ENCODE measurements at regions not wholly inside any gene's neighbourhood (a gene's known extent, or its start where the extent isn't known, plus 50 kb on each side); places are given as distances from the start of the nearest gene placed in this dataset.

DNA sequence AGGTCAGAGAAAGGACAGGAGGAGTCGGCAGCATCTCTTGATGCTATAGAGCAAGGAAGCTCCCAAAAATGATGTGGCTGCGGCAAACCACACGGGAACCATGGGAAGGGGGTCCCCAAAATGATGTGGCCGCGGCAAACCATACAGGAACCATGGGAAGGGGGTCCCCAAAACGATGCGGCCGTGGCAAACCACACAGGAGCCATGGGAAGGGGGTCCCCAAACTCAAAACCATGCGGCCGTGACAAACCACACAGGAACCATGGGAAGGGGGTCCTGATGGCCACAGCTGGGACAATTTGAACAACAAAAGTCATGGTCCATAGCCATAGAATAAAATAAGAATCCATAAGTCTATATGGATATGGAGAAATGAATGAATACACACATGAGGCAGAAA is 58.4 kb upstream of the GLI2 start:
- DNase-seq (ENCODE audit: low spot score) = no peak

DNA sequence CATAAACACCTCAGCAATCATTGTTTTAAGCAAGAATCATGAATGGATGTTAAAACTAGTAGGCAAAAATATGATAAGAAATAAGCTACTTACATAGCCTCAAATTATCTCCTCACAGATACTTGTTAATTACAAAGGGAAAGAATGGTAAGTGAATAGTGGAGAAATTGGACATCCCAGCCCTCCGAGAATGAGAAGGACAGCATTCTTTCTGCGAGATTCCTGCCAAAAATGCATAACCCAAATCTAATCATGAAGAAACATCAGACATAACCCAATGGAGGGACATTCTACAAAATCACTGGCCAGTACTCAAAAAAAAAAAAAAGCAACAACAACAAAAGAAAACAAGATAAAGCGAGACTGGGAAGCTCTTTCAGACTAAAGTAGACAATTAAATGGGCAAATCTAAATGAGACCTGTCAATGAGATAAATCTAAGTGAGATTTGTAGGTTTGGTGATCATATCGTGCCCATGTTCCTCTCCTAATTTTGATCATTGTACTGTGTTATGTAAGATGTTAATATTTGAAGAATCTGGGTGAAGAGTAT is 57.9 kb upstream of the GLI2 start:
- DNase-seq (ENCODE audit: low spot score) = no peak

DNA sequence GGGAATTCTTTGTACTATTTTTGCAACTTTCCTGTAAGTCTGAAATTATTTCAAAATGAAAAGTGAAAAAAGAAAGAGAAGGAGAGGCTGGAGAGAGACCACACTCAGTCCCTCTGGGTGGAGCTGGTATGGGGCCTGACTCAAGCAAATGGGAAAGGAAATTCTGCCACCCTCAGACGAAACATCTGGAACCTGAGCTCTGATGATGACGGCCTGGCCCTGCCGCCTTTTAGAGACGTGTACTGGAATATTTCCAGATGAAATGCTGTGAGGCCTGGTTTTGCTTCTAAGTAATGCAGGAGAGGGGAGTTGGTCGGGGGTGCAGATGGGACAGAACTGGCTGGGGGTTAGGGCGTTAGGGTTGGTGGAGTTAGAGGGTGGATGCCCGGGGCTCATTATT is 57.4 kb upstream of the GLI2 start:
- DNase-seq (ENCODE audit: low spot score) = no peak

DNA sequence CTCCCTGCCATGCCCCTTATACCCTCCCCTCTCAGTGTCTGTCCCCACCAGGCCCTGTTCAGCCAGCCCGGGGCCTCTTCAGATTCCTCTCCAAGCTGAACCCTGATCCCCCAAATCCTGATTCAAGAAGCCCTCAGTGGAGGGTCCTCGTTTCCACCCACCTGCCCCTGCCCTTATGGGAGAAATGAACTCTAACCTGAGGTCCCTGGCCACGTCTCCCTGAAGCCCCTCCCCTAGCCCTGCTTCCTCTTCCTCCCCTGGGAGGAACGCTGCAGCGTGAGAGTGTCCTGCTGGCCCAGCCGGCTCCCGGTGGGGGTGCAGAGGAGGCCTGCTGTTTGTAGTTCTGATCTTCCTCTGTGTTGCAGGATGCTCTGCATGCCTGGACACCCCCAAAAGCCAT is 56.7 kb upstream of the GLI2 start:
- DNase-seq (ENCODE audit: low spot score) = no peak

DNA sequence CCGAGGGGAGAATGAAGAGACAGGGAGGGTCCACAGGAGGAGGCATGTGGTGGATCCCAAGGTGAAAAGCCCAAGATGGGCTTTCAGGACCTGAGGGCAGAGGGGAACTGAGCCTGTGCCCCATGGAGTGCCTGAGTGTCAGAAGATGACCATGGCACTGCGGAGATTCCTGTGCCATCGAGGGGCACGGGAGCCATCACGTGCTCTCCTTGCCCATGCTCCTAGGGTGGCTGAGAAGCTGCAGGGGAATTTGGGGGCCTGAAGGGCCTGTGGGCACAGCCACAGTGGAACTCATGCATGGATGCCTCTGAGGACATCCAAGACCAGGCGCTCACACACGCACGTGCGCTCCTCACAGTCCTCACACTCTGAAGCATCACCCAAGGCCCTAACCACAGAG is 56.1 kb upstream of the GLI2 start:
- DNase-seq (ENCODE audit: low spot score) = no peak

DNA sequence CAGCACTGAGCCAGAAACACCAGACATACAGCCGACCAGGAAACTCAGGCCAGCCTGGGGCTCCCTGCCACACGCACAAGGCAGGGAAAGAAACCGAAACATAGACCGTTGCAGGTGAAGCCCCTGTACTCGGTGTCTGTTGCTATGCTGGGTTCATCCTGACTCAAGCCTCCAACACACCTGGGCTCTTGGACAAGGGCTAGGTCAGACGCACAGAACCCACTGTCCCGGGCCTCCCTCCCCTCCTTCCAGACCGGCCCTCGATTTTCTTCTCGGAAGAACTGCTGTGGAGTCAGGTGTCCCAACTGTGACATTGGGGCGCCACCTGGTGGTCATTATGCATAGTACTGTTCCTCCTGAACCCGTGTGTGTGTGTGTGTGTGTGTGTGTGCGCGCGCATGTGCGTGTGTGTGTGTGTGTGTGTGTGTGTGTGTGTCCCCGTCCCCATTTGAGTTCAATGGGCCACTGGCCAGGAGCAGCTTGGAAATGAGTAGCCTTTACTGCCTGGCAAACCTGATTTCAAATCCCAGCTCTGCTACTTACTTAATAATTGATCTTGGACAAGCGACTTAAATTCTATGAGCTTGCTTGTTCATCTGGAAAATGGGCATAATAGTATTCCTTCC is 55.4 kb upstream of the GLI2 start:
- DNase-seq (ENCODE audit: low spot score) = peak; percentile 75

DNA sequence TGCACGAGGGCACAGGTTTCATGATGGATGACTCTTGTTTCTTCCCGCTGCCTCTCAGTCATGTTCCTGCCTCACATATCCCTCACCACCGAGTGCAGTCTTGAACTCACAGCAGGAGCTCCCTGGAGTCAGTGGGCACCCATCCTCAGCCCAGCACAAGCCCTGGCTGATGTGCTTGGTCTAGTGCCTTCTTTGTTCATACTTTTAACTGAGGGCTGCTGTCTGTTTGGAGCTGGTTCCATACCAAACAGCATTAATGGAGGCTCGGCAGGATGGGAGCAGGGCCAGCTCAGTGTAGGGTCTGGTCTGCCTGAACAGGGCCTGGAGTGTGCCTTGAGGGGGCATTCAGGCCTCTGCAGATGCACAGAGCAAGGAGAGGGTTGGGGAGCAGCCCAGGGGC is 54.5 kb upstream of the GLI2 start:
- no peak for DNase-seq (ENCODE audit: low spot score)

DNA sequence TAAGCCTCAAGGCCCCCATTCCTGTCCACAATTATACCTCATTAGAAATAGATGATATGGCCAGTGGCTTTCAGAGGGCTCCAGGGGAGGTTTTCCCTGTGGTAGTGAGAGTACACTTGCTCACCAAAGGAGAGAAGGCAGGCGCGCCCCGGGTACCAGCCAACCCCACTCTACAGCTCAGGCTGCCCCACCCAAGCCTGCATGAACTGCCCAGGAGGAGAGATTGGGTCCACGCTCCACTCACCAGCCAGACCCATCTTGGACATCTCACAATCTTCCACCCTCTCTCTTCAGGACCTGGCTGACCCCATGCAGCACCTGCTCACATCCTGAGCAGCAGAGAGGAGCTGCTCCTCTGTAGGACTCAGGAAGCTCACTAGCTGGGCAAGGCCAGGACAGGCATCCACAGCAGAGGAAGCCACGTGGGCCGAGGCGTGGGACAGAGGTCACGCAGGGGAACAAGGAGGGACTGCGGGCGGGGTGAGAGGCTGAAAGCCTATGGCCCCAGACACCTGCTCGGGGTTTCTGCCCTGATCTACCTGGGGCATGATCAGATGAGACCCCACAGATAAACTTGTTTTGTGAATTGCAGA is 53.9 kb upstream of the GLI2 start:
- no peak for DNase-seq (ENCODE audit: low spot score)

DNA sequence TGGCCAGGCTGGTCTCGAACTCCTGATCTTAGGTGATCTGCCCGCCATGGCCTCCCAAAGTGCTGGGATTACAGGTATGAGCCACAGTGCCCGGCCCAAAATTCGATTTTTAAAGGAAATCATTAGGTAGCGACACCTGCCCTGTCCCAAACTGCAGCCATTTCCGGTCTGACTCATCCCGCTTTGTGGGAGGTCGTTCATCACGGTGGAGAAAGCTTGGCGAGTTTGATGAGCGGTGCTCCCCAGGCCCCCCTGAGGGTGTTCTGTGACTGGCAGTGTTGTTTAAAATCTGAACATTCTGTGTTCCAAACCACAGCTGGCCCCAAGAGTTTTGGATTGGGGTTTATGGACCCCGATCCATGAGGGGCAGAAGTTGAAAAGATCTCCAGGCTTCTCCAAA is 53.0 kb upstream of the GLI2 start:
- DNase-seq (ENCODE audit: low spot score) = no peak

DNA sequence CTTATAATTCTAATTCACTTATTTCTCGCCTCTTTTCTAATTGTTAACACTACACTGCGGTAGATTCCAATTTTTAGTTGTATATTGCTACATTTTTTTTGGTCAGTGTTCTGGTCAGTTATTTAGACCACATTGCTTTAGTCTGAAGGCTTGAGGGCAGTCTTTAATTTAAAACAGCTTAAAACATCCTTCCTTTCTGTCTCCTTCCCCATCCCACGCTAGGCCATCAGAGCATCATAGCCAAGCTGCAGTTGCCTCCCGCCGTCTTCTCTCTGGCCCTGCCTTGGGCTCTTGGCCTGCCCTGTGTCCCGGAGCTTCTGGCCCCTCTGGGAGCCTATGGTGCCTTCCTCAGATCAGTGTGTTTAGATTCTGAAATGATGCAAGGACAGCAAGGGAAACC is 52.6 kb upstream of the GLI2 start:
- DNase-seq (ENCODE audit: low spot score) = no peak

DNA sequence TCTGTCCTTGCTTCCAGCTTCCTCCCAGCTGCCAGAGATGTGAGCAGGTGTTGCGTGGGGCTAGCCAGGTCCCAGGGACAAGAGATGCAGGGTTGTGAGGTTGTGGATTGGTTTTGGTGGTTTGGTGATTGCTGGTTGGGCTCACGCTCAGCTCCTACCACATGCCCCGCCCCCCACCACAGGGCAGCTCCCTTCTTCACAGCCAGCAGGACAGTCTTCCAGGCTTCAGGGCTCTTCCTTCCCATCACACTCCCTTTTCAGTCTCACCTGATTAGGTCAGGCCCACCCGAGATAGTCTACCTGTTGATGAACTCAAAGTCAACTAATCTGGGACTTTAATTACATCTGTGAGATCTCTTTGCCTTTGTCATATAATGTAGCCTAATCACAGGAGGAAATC is 52.0 kb upstream of the GLI2 start:
- DNase-seq (ENCODE audit: low spot score) = no peak

DNA sequence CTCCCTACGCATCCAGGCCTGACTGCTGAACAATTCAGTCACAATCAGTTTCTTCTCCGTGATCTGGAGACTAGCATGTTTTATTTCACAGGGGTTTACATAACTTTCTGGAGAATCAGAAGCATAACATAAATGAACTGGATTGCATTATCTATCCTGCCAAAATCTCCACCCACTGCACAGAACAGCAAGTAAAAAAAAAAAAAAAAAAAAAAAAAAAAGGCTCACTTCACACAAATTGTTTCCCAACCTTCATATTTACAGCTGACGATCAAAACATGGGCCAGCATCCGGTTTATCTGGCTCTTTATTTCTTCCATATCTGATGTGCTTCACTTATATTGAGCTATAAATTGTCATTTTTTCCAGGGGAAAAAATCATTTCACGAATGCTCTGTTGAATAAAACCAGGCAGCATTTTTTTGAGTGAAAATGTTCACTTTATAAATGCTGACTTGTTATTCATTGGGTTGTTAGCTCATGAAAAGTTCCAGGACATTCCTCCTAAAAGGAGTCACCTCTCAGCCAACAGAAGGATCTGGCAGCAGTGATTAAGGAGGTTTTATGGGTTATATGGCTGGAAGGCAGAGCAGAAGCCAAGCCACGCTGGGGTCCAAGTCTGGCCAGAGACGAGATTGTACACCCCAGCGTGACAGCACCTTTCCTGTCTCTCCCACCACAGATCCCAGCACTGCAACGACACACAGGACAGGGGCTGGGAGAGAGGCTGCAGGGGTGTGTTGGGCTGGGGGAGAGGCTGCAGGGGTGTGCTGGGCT is 51.2 kb upstream of the GLI2 start:
- no peak for DNase-seq (ENCODE audit: low spot score)

DNA sequence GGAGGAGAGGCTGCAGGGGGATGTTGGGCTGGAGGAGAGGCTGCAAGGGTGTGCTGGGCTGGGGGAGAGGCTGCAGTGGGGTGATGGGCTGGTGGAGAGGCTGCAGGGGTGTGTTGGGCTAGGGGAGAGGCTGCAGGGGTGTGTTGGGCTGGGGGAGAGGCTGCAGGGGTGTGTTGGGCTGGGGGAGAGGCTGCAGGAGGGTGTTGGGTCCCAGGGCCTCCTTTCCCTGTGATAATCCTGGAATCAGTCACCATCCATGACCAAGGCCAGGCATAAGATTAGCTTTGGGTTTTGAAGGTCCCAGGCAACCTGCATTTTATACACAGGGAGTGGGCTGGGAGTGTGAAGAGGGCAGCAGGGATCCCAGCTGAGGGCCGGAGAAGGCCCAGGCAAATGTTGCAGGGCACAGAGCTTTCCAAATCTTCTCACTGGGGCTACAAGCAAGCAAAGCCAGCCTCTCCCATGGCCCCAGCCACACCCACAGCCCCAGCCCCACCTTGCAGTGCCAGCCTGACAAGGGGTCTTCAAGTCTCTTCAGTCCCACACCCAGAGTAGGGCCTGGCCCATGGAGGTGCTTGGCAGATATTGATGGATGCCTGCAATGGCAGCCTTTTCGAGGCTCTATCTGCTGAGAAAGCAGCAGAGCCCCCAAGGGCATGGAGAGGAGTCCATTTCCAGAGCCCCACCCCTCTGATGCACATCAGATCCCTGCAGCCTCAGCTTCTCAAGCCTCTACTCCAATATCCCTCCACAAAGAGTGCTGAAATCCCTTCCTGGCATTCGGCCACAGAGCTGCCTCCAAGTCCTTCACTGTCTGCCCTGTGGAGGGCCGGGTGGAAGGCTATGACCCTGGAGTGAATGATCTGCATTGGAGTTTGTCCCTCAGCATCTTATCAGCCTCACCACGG is 50.3 kb upstream of the GLI2 start:
- DNase-seq (ENCODE audit: low spot score) = no peak

All from D341Med (cell line).